GM10248 (cell line): ENCODE measurements at regions not wholly inside any gene's neighbourhood (a gene's known extent, or its start where the extent isn't known, plus 50 kb on each side); places are given as distances from the start of the nearest gene placed in this dataset.

Experiments used
- CTCF ChIA-PET: fragments of 300-600 bp; sonication (Branson Sonifier 250); formaldehyde crosslinking; extraction: SDS; loops from one replicate; lab custom pipeline; 2021; ENCODE audit warnings: antibody characterized with exemption; lab: Yijun Ruan, JAX
- POLR2A ChIA-PET: fragments of 350-650 bp; sonication (Branson Sonifier 250); formaldehyde crosslinking; extraction: SDS; loops from one replicate; lab custom pipeline; 2020; ENCODE audit warnings: antibody characterized with exemption; lab: Yijun Ruan, JAX
- DNase-seq: peaks from one replicate; pipeline ENCODE4 v3.0.0; 2012; ENCODE audit errors: extremely low spot score
- TF ChIP-seq, protein P1 (sequence below): IDR thresholded peaks from 2 replicates; pipeline ENCODE4 v1.5.1; 2012; ENCODE audit warnings: mild to moderate bottlenecking, low read depth; ENCODE audit errors: extremely low read depth, missing control alignments, control extremely low read depth

DNA sequence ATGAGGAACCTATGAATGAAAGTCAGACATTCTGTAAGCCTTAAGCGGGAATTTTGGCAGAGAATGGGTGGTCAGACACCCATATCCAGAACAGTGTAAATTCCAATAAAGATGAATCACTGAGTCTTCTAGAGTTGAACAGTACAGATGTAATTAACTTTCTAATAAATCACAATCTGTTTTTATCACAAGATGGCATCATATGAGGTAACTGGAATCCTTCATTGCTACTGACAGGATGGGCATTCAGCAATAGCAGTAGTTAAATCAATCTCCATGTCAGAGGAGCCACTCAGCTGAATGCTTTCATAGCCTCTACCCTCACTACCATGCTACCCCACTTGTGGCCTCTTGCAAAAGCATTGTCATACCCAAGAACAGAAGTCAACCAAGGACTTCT is 690.3 kb downstream of the AMY1C start:
- no peak for DNase-seq
- POLR2A ChIA-PET, result no interaction called here
- CTCF ChIA-PET, result interaction anchor here (1.5 kb wide), 1 partner anchor 14 kb away, joined by 3 read pairs; no protein-coding TSS in a partner anchor
- TF ChIP-seq, protein P1, sequence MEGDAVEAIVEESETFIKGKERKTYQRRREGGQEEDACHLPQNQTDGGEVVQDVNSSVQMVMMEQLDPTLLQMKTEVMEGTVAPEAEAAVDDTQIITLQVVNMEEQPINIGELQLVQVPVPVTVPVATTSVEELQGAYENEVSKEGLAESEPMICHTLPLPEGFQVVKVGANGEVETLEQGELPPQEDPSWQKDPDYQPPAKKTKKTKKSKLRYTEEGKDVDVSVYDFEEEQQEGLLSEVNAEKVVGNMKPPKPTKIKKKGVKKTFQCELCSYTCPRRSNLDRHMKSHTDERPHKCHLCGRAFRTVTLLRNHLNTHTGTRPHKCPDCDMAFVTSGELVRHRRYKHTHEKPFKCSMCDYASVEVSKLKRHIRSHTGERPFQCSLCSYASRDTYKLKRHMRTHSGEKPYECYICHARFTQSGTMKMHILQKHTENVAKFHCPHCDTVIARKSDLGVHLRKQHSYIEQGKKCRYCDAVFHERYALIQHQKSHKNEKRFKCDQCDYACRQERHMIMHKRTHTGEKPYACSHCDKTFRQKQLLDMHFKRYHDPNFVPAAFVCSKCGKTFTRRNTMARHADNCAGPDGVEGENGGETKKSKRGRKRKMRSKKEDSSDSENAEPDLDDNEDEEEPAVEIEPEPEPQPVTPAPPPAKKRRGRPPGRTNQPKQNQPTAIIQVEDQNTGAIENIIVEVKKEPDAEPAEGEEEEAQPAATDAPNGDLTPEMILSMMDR, result no peak

DNA sequence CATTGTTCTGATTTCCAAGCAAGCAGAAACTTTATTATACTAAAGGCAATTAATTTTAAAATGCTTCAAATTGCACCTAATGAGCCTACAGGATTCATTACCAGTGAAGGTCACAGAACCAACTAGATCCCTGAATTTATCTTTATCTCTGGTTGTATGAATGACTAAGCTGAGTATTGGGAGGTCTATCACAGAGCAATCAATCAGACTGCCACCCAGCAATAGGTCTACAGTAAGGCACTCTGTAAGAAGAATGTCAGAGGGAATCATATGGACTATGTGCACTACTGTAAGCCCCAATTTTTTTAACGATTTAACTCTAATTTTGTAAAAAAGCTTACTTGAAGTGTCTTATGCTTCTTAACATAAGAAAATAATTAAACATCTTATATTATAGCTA is 707.0 kb downstream of the AMY1C start:
- ChIA-PET CTCF (interaction anchor here (1.9 kb wide), 1 partner anchor 11 kb away, joined by 4 read pairs; no protein-coding TSS in a partner anchor), POLR2A (no interaction called here)
- DNase-seq, result no peak
- TF ChIP-seq, protein P1, result no peak

DNA sequence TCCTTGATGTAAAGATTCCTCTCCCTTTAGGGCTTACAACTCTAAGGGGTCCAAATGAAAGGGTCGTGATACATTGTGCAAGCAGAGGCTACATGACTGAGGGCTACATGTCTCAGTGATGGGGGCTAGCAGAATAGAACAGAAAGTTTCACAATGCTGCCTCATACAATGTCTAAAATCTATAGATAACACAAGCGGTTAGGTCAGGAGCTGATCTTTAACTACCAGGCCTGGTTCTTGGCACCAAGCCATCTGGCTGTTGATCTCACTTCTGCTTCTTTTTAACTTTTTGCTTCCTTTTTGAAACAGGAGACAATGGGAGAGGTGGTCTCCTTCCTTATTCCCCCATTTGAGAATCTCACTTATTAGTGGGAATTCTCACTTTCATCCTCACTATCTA is 710.2 kb downstream of the AMY1C start:
- TF ChIP-seq, protein P1, result no peak
- ChIA-PET POLR2A (no interaction called here), CTCF (interaction anchor here (1.0 kb wide), 1 partner anchor 17 kb away, joined by 3 read pairs; no protein-coding TSS in a partner anchor)
- DNase-seq, result no peak

DNA sequence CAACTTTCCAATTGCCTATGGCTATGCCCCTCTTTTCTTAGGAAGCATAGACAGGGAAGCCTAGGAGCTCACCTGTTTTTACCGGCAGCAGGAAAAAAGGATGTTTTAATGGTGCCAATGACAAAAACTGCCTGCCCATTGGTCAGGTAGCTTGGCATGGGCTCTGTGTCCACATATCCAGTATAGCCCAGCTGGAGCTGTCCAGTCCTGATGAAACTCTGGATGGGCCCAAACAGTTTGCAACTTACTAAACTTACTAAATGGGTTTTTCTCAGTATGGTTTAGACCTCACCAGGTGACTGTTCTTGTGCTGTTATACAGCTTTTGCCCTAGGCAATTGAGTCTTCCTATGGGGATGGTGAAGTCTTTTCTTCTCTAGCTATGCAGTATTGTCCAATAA is 711.2 kb downstream of the AMY1C start:
- TF ChIP-seq, protein P1, result no peak
- CTCF ChIA-PET, result no interaction called here
- DNase-seq, result no peak
- POLR2A ChIA-PET, result no interaction called here

DNA sequence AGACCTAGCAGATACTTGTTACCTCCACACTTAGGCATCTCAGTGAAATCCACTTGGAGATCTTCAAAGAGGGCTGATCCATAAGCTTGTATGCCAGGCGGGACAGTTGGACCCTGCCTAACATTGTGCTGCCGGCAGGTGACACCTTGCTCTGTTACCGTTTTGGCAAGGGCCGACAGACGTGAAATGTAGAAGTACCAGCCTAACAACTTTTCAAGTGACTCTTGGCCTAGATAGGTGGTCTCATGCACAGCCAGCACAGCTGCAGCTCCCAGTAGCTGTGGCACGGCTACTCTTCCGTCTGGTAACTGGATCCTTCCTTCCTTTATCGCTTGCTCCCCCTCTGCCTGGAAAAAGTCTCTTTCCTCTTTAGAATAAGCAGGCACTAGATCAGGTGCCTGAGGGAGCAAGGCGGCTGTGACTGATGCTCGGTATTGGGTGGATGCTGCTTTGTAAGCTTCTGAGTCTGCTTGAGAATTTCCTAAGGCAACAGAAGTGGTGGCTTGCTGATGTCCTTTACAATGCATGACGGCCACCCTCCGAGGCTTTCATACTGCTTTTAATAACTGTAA is 713.5 kb downstream of the AMY1C start:
- ChIA-PET POLR2A (no interaction called here), CTCF (no interaction called here)
- no peak for DNase-seq
- TF ChIP-seq, protein P1, result no peak

DNA sequence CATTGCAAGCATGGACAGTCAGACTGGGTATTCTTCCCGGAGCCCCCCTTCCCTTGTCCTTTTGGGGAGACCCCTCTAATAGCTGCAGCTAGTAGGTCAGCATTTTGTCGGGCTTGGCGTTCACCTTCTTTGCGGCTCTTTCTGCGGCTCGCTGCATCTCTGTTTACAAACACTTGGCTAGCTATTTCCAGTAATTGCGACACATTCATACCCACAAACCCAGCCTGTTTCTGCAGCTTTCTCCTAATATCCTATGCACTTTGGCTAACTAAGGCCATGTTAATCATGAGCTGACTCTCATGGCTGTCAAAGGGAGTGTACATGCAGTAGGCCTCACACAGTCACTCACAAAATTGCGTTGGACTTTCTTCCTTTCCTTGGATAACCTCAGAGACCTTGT is 716.4 kb downstream of the AMY1C start:
- TF ChIP-seq, protein P1, result no peak
- CTCF ChIA-PET, result interaction anchor here (1.0 to 1.3 kb wide), 2 partner anchors 11 to 16 kb away, joined by 3 read pairs; no protein-coding TSS in a partner anchor
- POLR2A ChIA-PET, result no interaction called here
- DNase-seq, result no peak

DNA sequence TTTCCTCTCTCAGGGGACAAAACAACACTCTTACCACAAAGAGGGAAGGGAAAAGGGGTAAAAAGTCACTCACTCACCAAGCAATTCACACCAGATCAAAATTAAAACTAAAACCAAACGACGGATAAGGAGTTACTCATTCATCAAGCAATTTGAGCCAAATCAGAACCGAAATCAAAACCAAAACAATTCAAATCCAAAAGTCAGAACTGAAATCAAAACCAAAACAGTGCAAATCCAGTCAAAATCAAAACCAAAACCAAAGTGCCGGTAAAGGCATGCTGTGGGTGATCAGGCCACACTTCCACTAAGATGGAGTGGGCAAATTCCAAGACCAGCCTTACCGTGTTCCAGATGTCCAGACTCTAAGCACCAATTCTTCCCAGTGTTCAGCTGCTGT is 717.9 kb downstream of the AMY1C start:
- CTCF ChIA-PET, result no interaction called here
- POLR2A ChIA-PET, result no interaction called here
- TF ChIP-seq, protein P1, result no peak
- DNase-seq, result peak; percentile 4
